GM23248 (cell line): ENCODE measurements at regions not wholly inside any gene's neighbourhood (a gene's known extent, or its start where the extent isn't known, plus 50 kb on each side); places are given as distances from the start of the nearest gene placed in this dataset.

Experiments used
- EZH2 ChIP-seq: fragments of 200-600 bp; sonication (generic); IDR thresholded peaks from 2 replicates; pipeline ENCODE4 v1.6.1; 2018; ENCODE audit warnings: antibody characterized with exemption, mild to moderate bottlenecking; ENCODE audit not compliant: insufficient read depth, poor library complexity, severe bottlenecking
- EZH2phosphoT487 ChIP-seq: fragments of 200-600 bp; sonication (generic); IDR thresholded peaks from 2 replicates; pipeline ENCODE4 v1.6.1; 2018; ENCODE audit warnings: antibody characterized with exemption, moderate library complexity, mild to moderate bottlenecking, low read depth; ENCODE audit not compliant: insufficient read depth

DNA sequence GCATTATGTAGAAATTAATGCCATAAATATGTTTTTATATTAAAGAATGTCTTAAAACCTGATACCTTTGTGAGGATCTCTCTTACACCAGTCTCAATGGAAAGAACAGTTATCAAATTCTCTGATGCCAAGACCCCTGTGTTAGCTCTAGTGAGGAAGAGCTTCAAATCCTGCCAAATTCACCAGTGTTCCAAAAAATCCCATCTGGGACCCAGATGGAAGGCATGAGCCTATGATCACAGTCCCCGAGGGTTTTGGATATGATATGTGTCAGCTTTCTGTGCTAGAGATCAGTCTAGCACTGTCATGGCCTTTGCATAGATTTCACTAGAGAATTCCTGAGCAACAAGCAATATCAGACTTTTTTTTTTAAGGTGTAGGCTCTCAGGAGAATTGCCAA, 412.1 kb downstream of the UBE2NL start:
- TF ChIP-seq EZH2phosphoT487: no peak
- no peak for TF ChIP-seq EZH2
